22Rv1 (cell line): ENCODE measurements at regions not wholly inside any gene's neighbourhood (a gene's known extent, or its start where the extent isn't known, plus 50 kb on each side); places are given as distances from the start of the nearest gene placed in this dataset.

Source experiments
- CTCF ChIP-seq: fragments of 450-650 bp; IDR thresholded peaks from 2 replicates; pipeline ENCODE4 v1.5.1; 2017; ENCODE audit warnings: mild to moderate bottlenecking
- ZFX ChIP-seq: fragments of 450-650 bp; IDR thresholded peaks from 2 replicates; pipeline ENCODE4 v1.6.1; 2017; ENCODE audit warnings: antibody characterized with exemption, borderline replicate concordance

GRCh38 chr10:2665772-2666171 lies 401.6 kb upstream of the PFKP start:
- TF ChIP-seq CTCF: no peak
- TF ChIP-seq ZFX: no peak
